Prostate gland (tissue), 2 donors: ENCODE measurements at regions not wholly inside any gene's neighbourhood (a gene's known extent, or its start where the extent isn't known, plus 50 kb on each side); places are given as distances from the start of the nearest gene placed in this dataset.

Experiments used
- DNase-seq: peaks from one replicate; pipeline ENCODE4 v3.0.0-alpha.2; 2019; ENCODE audit warnings: low spot score
- H3K27ac ChIP-seq, 2 donors: fragments of 200-600 bp; sonication (generic); 2 replicates each; pipeline ENCODE4 v1.5.1; 2017 to 2019
- H3K27me3 ChIP-seq: fragments of 200-600 bp; sonication (generic); replicated peaks from 2 replicates; pipeline ENCODE4 v1.5.1; 2019; ENCODE audit not compliant: insufficient read depth
- H3K36me3 ChIP-seq, 2 donors: fragments of 200-600 bp; sonication (generic); 1 replicate in 1 of 2; 2 replicates in 1 of 2; pipeline versions ENCODE4 v1.5.1 to v1.8.1; 2017 to 2019
- H3K4me1 ChIP-seq: fragments of 200-600 bp; sonication (generic); replicated peaks from 2 replicates; pipeline ENCODE4 v1.5.1; 2019
- H3K4me3 ChIP-seq, 2 donors: fragments of 200-600 bp; sonication (generic); 2 replicates each; pipeline ENCODE4 v1.5.1; 2017 to 2019
- H3K9me3 ChIP-seq: fragments of 200-600 bp; sonication (generic); 2 replicates; pipeline ENCODE4 v1.5.1; 2017
- CTCF ChIP-seq, 4 experiments: fragments of 200-600 bp in 2 of 4; fragments of 450-650 bp in 2 of 4; sonication (generic) in 2 of 4; IDR thresholded peaks; 1 replicate in 3 of 4; 2 replicates in 1 of 4; pipeline ENCODE4 v1.5.1; 2016 to 2019; ENCODE audit warnings: antibody characterized with exemption in 4 of 4, mild to moderate bottlenecking in 2 of 4, moderate library complexity in 2 of 4
- POLR2A ChIP-seq: fragments of 450-650 bp; IDR thresholded peaks from one replicate; pipeline ENCODE4 v1.6.1; 2016; ENCODE audit warnings: antibody characterized with exemption, mild to moderate bottlenecking
- POLR2AphosphoS5 ChIP-seq: sonication (generic); formaldehyde crosslinking; IDR thresholded peaks from one replicate; pipeline ENCODE4 v1.6.1; 2017; ENCODE audit warnings: antibody characterized with exemption
- WGBS: methylation state at CpG from one replicate; pipeline ENCODE4 v1.1.5; 2018; 5-methylcytosine and 5-hydroxymethylcytosine counted together
- intact Hi-C: fragments of 100-400 bp; cut with DNase I; formaldehyde crosslinking; loops from one replicate; pipeline ENCODE4 v1.14.2; 2022

GRCh38 chr19:28242317-28242927 lies 970.5 kb downstream of the UQCRFS1 start:
- DNase-seq = peak; percentile 19
- intact Hi-C loops = no loop called here

GRCh38 chr19:28239270-28239669 lies 973.7 kb downstream of the UQCRFS1 start:
- H3K4me3 ChIP-seq = no peak overlapping the region
- no peaks in the 10 kb centered on the region for H3K27me3 ChIP-seq
- no peak for DNase-seq
- H3K36me3 ChIP-seq = no peaks in the 10 kb centered on the region
- TF ChIP-seq CTCF (IDR thresholded peaks at IDR 0.05) (no peak), POLR2AphosphoS5 (no peak), POLR2A (no peak)
- no peak overlapping the region for H3K27ac ChIP-seq
- intact Hi-C loops = no loop called here
- no peaks in the 10 kb centered on the region for H3K9me3 ChIP-seq
- 77% methylated on average over 5 of the region's 5 CpGs for WGBS
- H3K4me1 ChIP-seq = no peaks in the 10 kb centered on the region

More at GRCh38 chr19:28242317-28242927, 970.5 kb downstream of the UQCRFS1 start:
- H3K36me3 ChIP-seq = no peaks in the 10 kb centered on the region
- no peaks in the 10 kb centered on the region for H3K9me3 ChIP-seq
- TF ChIP-seq CTCF (IDR thresholded peaks at IDR 0.05) (peak in 3 of 4 experiments; percentile 21 to 42 (median 40)), POLR2AphosphoS5 (no peak)
- no peak overlapping the region for H3K4me3 ChIP-seq
- WGBS = 62% methylated on average over 7 of the region's 7 CpGs
- no peaks in the 10 kb centered on the region for H3K27me3 ChIP-seq
- no peak overlapping the region for H3K27ac ChIP-seq
- H3K4me1 ChIP-seq = no peaks in the 10 kb centered on the region

- DNase-seq = no peak
- no peaks in the 10 kb centered on the region for H3K36me3 ChIP-seq
Measured at GRCh38 chr19:28238270-28238820, 974.6 kb downstream of the UQCRFS1 start.

GRCh38 chr19:28235606-28236125 lies 977.3 kb downstream of the UQCRFS1 start:
- intact Hi-C loops = no loop called here
- Histone ChIP-seq H3K4me1 (no peaks in the 10 kb centered on the region), H3K27me3 (no peaks in the 10 kb centered on the region), H3K36me3 (no peaks in the 10 kb centered on the region), H3K9me3 (no peaks in the 10 kb centered on the region), H3K27ac (no peak overlapping the region), H3K4me3 (no peak overlapping the region)
- DNase-seq = no peak
- TF ChIP-seq CTCF (IDR thresholded peaks at IDR 0.05) (no peak), POLR2AphosphoS5 (no peak), POLR2A (no peak)
- 56% methylated on average over 4 of the region's 4 CpGs for WGBS

More at GRCh38 chr19:28238270-28238820, 974.6 kb downstream of the UQCRFS1 start:
- Histone ChIP-seq H3K4me1 (no peaks in the 10 kb centered on the region), H3K27me3 (no peaks in the 10 kb centered on the region), H3K9me3 (no peaks in the 10 kb centered on the region), H3K4me3 (no peak overlapping the region), H3K27ac (no peak overlapping the region)
- intact Hi-C loops = no loop called here
- TF ChIP-seq POLR2AphosphoS5 (no peak), CTCF (IDR thresholded peaks at IDR 0.05) (no peak), POLR2A (no peak)

- intact Hi-C loops = no loop called here
- H3K27me3 ChIP-seq = no peaks in the 10 kb centered on the region
- no peaks in the 10 kb centered on the region for H3K4me1 ChIP-seq
- H3K9me3 ChIP-seq = no peaks in the 10 kb centered on the region
- WGBS = 56% methylated on average over 6 of the region's 6 CpGs
- H3K36me3 ChIP-seq = no peaks in the 10 kb centered on the region
- no peak for TF ChIP-seq POLR2A
- TF ChIP-seq POLR2AphosphoS5 = no peak
- no peak for TF ChIP-seq CTCF (IDR thresholded peaks at IDR 0.05)
- H3K27ac ChIP-seq = no peak overlapping the region
- DNase-seq = no peak
- H3K4me3 ChIP-seq = no peak overlapping the region
Measured at GRCh38 chr19:28234637-28235036, 978.3 kb downstream of the UQCRFS1 start.
